Gastrocnemius medialis (tissue), 4 donors: ENCODE measurements at regions not wholly inside any gene's neighbourhood (a gene's known extent, or its start where the extent isn't known, plus 50 kb on each side); places are given as distances from the start of the nearest gene placed in this dataset.
"Not testable (repeated sequence)": the region's sequence is repeated elsewhere in the genome, so short reads cannot be mapped to it uniquely, and the experiment has no call there.

ENCODE experiments used
- ATAC-seq, 2 donors: fragments of 150-250 bp; one replicate each; pipeline ENCODE4 v1.9.1; 2016
- DNase-seq, 2 donors: peaks; one replicate each; pipeline ENCODE4 v3.0.0-alpha.2; 2019
- H3K27ac ChIP-seq, 4 donors: fragments of 200-600 bp; sonication (generic); 1 replicate in 1 of 4; 2 replicates in 3 of 4; pipeline ENCODE4 v1.5.1; 2016 to 2018; ENCODE audit warnings: mild to moderate bottlenecking in 2 of 4, moderate library complexity in 1 of 4
- H3K27me3 ChIP-seq, 3 donors: fragments of 200-600 bp; sonication (generic) in 2 of 3; 1 replicate in 1 of 3; 2 replicates in 2 of 3; pipeline versions ENCODE4 v1.5.1 to v1.6.0; 2016 to 2019; ENCODE audit warnings: mild to moderate bottlenecking in 1 of 3, moderate library complexity in 1 of 3
- H3K36me3 ChIP-seq, 2 donors: fragments of 200-600 bp; sonication (generic) in 1 of 2; one replicate each; pipeline ENCODE4 v1.5.1; 2017 to 2018
- H3K4me1 ChIP-seq, 2 donors: fragments of 200-600 bp; sonication (generic) in 1 of 2; one replicate each; pipeline ENCODE4 v1.5.1; 2016 to 2017; ENCODE audit warnings: mild to moderate bottlenecking in 2 of 2
- H3K4me3 ChIP-seq, 4 donors: fragments of 200-600 bp; sonication (generic) in 3 of 4; 1 replicate in 1 of 4; 2 replicates in 3 of 4; pipeline ENCODE4 v1.5.1; 2016 to 2019; ENCODE audit warnings: mild to moderate bottlenecking in 2 of 4
- H3K9me3 ChIP-seq, 3 donors: fragments of 200-600 bp; sonication (generic) in 2 of 3; 1 replicate in 1 of 3; 2 replicates in 2 of 3; pipeline ENCODE4 v1.5.1; 2016 to 2019
- POLR2A ChIP-seq, 2 donors: fragments of 450-650 bp; IDR thresholded peaks; one replicate each; pipeline ENCODE4 v1.6.1; 2017; ENCODE audit warnings: antibody characterized with exemption in 2 of 2, mild to moderate bottlenecking in 2 of 2, moderate library complexity in 2 of 2
- in situ Hi-C, 4 donors: fragments of 200-750 bp; cut with MboI; loops; one replicate each; pipeline versions ENCODE4 v1.15.0 to v1.8.0; 2017; ENCODE audit warnings: low sequenced_read_pairs in 4 of 4
- intact Hi-C: fragments of 100-400 bp; cut with DNase I; formaldehyde crosslinking; loops from one replicate; pipeline ENCODE4 v1.15.1; 2023; ENCODE audit warnings: low total_unique reads
- microRNA counts, 2 donors: library from miRNA; unstranded; fragments of <30 nt; microRNA quantifications; one replicate each; lab custom pipeline; 2016
- microRNA-seq, 2 donors: library from miRNA; unstranded; fragments of <30 nt; microRNA quantifications; one replicate each; pipeline ENCODE4, GENCODE V29; 2016; ENCODE audit warnings: borderline replicate concordance in 2 of 2
- TF ChIP-seq, protein P1 (sequence below), 5 experiments: fragments of 450-650 bp in 3 of 5; fragments of 200-600 bp in 2 of 5; sonication (generic) in 2 of 5; IDR thresholded peaks in 4 of 5; conservative IDR thresholded peaks in 1 of 5; 1 replicate in 4 of 5; 2 replicates in 1 of 5; pipeline ENCODE4 v1.5.1; 2016 to 2019; ENCODE audit warnings: antibody characterized with exemption in 5 of 5, mild to moderate bottlenecking in 3 of 5, moderate library complexity in 3 of 5

DNA sequence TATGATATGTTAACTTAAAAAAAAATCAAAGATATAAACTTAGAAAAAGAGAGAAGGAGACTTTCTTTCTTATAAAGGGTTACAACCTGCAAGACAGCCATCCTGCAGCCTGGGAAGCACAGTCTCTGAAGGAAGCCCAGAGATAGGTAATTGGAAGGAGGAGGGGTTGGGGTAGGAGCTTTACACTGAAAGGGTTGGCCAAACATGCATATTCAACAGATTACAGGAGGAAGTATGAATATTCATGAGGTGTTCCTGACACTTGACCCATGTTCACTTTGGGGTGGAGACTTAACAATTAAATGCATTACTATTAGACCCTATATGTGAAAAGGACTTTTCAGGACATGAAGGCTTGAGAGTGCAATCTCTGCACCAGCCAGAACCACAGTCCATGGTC lies 71.7 kb upstream of the CDH2 start:
- Histone ChIP-seq H3K4me1 (no peaks in the 10 kb centered on the region), H3K27ac (no peak overlapping the region), H3K36me3 (no peaks in the 10 kb centered on the region), H3K9me3 (no peaks in the 10 kb centered on the region), H3K4me3 (no peak overlapping the region), H3K27me3 (no peaks in the 10 kb centered on the region)
- intact Hi-C loops, result no loop called here
- TF ChIP-seq, protein P1, sequence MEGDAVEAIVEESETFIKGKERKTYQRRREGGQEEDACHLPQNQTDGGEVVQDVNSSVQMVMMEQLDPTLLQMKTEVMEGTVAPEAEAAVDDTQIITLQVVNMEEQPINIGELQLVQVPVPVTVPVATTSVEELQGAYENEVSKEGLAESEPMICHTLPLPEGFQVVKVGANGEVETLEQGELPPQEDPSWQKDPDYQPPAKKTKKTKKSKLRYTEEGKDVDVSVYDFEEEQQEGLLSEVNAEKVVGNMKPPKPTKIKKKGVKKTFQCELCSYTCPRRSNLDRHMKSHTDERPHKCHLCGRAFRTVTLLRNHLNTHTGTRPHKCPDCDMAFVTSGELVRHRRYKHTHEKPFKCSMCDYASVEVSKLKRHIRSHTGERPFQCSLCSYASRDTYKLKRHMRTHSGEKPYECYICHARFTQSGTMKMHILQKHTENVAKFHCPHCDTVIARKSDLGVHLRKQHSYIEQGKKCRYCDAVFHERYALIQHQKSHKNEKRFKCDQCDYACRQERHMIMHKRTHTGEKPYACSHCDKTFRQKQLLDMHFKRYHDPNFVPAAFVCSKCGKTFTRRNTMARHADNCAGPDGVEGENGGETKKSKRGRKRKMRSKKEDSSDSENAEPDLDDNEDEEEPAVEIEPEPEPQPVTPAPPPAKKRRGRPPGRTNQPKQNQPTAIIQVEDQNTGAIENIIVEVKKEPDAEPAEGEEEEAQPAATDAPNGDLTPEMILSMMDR (IDR thresholded peaks at IDR 0.05 in 4 of 5, conservative IDR thresholded peaks at IDR 0.05 in 1 of 5), result no peak
- no peak for TF ChIP-seq POLR2A (IDR thresholded peaks at IDR 0.05)
- no peak for ATAC-seq
- in situ Hi-C loops, result no loop called here
- DNase-seq, result no peak

DNA sequence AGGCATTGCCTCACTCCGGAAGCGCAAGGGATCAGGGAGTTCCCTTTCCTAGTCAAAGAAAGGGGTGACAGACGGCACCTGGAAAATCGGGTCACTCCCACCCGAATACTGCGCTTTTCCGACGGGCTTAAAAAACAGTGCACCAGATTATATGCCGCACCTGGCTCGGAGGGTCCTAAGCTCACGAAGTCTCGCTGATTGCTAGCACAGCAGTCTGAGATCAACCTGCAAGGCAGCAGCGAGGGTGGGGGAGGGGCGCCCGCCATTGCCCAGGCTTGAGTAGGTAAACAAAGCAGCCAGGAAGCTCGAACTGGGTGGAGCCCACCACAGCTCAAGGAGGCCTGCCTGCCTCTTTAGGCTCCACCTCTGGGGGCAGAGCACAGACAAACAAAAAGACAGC lies 63.7 kb upstream of the CDH2 start:
- in situ Hi-C loops, result not testable (repeated sequence)

DNA sequence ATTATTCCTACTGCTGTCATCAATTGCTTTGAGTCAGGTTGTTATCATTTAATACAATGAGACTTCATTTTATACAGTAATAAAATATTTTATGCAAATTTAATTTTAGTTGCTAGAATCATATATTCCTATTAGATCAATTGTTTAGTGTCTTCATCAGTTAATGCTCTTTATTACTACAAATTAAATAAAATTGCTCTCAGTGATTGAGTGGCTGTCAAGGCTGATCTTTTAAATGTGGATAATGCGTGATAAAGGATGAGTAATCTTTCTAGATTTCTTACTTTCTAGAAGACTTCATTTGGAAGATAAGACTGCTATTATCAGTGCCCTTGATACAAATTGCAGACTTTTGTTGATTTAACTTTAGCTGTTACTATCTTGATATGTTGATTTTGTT lies 59.6 kb upstream of the CDH2 start:
- intact Hi-C loops, result no loop called here
- no peaks in the 10 kb centered on the region for H3K27me3 ChIP-seq
- no peak for DNase-seq
- no peaks in the 10 kb centered on the region for H3K36me3 ChIP-seq
- H3K4me1 ChIP-seq, result no peaks in the 10 kb centered on the region
- no peak overlapping the region for H3K27ac ChIP-seq
- in situ Hi-C loops, result no loop called here
- no peak for TF ChIP-seq POLR2A (IDR thresholded peaks at IDR 0.05)
- TF ChIP-seq, protein P1 (IDR thresholded peaks at IDR 0.05 in 4 of 5, conservative IDR thresholded peaks at IDR 0.05 in 1 of 5), result no peak
- ATAC-seq, result no peak
- H3K9me3 ChIP-seq, result no peaks in the 10 kb centered on the region
- no peak overlapping the region for H3K4me3 ChIP-seq

More for the DNA sequence above, 63.7 kb upstream of the CDH2 start:
- H3K9me3 ChIP-seq, H3K4me1 ChIP-seq, H3K4me3 ChIP-seq, intact Hi-C loops, DNase-seq, H3K36me3 ChIP-seq, ATAC-seq, H3K27me3 ChIP-seq, H3K27ac ChIP-seq: not testable (repeated sequence)

MicroRNA genes in the stretch of these regions (microRNA counts, 767-probe panel; counts per million panel counts)
- 356 to 448 counts per million in 2 donors for microRNA hsa-miR-302f (lab: Ali Mortazavi, UCI)

Small RNAs in the stretch of these regions (microRNA-seq; reads per million reads assigned to microRNA genes)
- gene MIR302F, result 0 reads per million in 2 donors
